SJCRH30 (cell line): ENCODE measurements at regions not wholly inside any gene's neighbourhood (a gene's known extent, or its start where the extent isn't known, plus 50 kb on each side); places are given as distances from the start of the nearest gene placed in this dataset.

ENCODE experiments used
- DNase-seq, 2 experiments: peaks; one replicate each; pipeline ENCODE4 v3.0.0-alpha.2; 2015 to 2020
- H3K27ac ChIP-seq: fragments of 250-450 bp; sonication (Bioruptor Pico); 2 replicates; pipeline ENCODE4 v1.5.1; 2020; ENCODE audit warnings: mild to moderate bottlenecking, moderate library complexity
- H3K27me3 ChIP-seq: fragments of 250-450 bp; sonication (Bioruptor Pico); 2 replicates; pipeline ENCODE4 v1.5.1; 2020; ENCODE audit warnings: mild to moderate bottlenecking, moderate library complexity
- H3K36me3 ChIP-seq: fragments of 250-450 bp; sonication (Bioruptor Pico); 2 replicates; pipeline ENCODE4 v1.5.1; 2020; ENCODE audit warnings: mild to moderate bottlenecking, moderate library complexity
- H3K4me1 ChIP-seq: fragments of 250-450 bp; sonication (Bioruptor Pico); 2 replicates; pipeline ENCODE4 v1.5.1; 2020; ENCODE audit warnings: mild to moderate bottlenecking, moderate library complexity
- H3K4me3 ChIP-seq: fragments of 250-450 bp; sonication (Bioruptor Pico); 2 replicates; pipeline ENCODE4 v1.5.1; 2020; ENCODE audit warnings: mild to moderate bottlenecking, moderate library complexity
- H3K9me3 ChIP-seq: fragments of 250-450 bp; sonication (Bioruptor Pico); replicated peaks from 2 replicates; pipeline ENCODE4 v1.5.1; 2020; ENCODE audit warnings: mild to moderate bottlenecking, moderate library complexity

DNA sequence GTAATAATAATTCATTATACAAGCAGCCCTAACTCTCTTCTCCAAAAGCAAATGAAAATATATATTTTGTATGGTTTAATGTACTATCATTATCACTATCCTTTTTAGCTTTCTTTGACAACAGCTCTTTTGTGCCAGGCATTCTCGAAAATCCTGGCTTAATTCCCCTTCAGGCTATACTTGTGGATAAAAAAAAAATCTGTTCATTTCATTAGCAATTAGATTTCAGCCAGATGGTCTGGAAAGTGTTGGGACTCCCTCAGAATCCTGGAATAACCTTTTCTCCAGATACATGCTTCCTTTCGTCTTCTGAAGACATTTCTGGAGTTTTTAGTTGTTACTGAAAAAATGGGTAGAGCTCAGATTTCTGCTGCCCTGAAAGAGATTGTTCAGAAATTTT, 83.4 kb upstream of the PLPPR4 start:
- peak overlapping the region; percentile 57 for H3K27ac ChIP-seq
- H3K9me3 ChIP-seq: no peaks in the 10 kb centered on the region
- no peaks in the 10 kb centered on the region for H3K27me3 ChIP-seq
- peaks cover 27% of the 10 kb centered on the region for H3K4me1 ChIP-seq
- H3K36me3 ChIP-seq: no peaks in the 10 kb centered on the region
- DNase-seq: no peak
- no peak overlapping the region for H3K4me3 ChIP-seq

DNA sequence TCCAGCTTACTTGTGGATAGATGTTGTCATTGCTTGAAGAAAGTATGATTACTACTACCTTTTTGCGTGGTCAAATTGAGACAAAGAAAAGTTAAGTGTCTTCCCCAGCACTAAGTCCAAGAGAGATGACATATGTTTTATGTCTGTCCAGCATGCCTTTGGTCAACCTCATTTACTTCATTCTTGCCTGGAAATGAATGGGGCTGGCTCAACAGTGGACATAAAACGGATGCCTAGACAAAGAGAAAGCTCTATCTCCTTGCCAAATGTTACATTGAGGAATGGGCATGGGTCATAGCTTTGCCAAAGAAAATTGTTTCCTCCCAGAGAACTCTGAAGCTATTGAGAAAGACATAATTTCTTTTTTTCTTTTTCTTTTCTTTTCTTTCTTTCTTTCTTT, 82.4 kb upstream of the PLPPR4 start:
- no peak overlapping the region for H3K27ac ChIP-seq
- no peaks in the 10 kb centered on the region for H3K36me3 ChIP-seq
- H3K4me3 ChIP-seq: no peak overlapping the region
- no peaks in the 10 kb centered on the region for H3K27me3 ChIP-seq
- no peak for DNase-seq
- H3K4me1 ChIP-seq: peaks cover 18% of the 10 kb centered on the region
- H3K9me3 ChIP-seq: no peaks in the 10 kb centered on the region

DNA sequence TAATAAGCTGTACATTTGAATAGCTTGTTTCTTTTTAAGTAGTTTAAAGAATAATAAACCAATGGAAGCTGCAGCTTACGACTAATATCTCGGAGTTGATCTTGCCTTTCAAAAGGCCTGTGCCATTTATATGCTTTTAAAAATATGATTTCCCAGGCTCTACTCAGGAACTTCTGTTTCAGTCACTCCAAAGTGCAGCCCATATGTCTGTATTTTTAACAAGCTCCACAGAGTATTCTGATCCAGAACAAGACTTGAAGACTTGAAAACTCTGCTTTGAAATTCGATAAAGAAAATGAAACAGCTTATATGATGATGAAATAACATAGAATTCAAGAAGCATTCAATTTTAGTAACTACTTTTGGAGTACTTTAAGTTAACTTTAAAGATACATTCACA, 79.1 kb upstream of the PLPPR4 start:
- no peak for DNase-seq
- H3K4me1 ChIP-seq: peaks cover 7% of the 10 kb centered on the region; the same call in 1 of the 2 replicates
- no peak overlapping the region for H3K4me3 ChIP-seq
- no peaks in the 10 kb centered on the region for H3K36me3 ChIP-seq
- H3K9me3 ChIP-seq: no peaks in the 10 kb centered on the region; the same call in 1 of the 2 replicates
- H3K27me3 ChIP-seq: no peaks in the 10 kb centered on the region
- H3K27ac ChIP-seq: no peak overlapping the region

DNA sequence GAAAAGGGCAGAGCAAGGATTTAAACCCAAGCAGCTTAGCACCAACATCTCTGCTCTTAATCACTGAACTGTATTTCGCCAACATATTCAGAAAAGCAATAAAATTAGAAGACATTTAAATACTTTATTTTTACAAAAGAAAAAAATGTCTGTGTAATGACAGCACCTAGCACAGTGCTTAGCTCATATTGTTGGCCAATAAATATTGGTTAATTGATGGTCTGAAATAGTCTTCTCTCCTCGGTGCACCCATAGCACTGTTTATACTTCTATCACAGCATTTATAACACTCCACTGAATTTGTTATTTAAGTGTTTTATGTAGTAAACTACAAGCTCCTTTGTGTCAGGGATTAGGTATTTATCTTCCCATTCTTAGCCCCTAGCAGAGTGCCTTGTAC, 70.9 kb upstream of the PLPPR4 start:
- Histone ChIP-seq H3K4me1 (no peaks in the 10 kb centered on the region), H3K4me3 (no peak overlapping the region)
- DNase-seq: no peak

DNA sequence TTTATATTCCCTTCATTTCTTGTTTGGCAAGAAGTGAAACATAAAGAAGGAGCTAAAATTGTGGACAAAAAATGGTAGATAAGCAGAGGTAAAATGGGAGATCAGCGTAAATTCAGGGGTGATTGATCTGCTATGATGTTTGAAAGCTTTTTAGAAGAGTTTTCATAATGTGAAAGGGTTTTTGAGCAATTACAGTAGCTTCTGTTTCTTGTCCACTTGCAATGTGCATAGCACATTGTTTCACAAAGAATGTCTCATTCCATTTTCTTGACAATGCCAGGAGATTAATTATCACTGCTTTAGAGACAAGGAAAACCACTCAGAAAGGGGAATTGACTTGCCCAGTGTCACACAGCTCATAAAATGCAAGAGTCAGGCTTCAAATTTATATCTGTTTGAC, 65.9 kb upstream of the PLPPR4 start:
- Histone ChIP-seq H3K27me3 (no peaks in the 10 kb centered on the region), H3K36me3 (no peaks in the 10 kb centered on the region), H3K4me1 (no peaks in the 10 kb centered on the region), H3K4me3 (no peak overlapping the region), H3K9me3 (no peaks in the 10 kb centered on the region), H3K27ac (no peak overlapping the region)
- no peak for DNase-seq

More for the DNA sequence above, 70.9 kb upstream of the PLPPR4 start:
- Histone ChIP-seq H3K27me3 (no peaks in the 10 kb centered on the region), H3K27ac (no peak overlapping the region), H3K9me3 (no peaks in the 10 kb centered on the region), H3K36me3 (no peaks in the 10 kb centered on the region)

DNA sequence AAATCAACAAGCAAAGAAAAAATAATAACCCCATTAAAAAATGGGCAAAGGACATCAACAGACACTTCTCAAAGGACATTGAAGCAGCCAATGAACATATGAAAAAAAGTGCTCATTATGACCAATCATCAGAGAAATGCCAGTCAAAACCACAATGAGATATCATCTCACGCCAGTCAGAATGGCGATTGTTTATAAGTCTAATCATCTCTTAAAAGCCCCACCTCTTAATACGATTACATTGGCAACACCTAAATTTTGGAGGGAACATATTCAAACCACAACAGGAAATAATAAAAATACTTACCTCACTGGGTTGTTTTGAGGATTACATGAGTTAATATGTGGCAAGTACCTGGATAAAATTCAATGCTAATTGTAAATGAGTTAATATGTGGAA, 57.1 kb upstream of the PLPPR4 start:
- Histone ChIP-seq H3K36me3 (no peaks in the 10 kb centered on the region), H3K4me3 (no peak overlapping the region), H3K9me3 (no peaks in the 10 kb centered on the region), H3K27ac (no peak overlapping the region), H3K4me1 (no peaks in the 10 kb centered on the region), H3K27me3 (no peaks in the 10 kb centered on the region)
- DNase-seq: no peak
